HepG2 (cell line): ENCODE measurements at regions not wholly inside any gene's neighbourhood (a gene's known extent, or its start where the extent isn't known, plus 50 kb on each side); places are given as distances from the start of the nearest gene placed in this dataset.

Source experiments
- ATAC-seq: fragments of 200-7000 bp; cut with Tn5 transposase; 3 replicates; pipeline ENCODE4 v1.9.1; 2020; ENCODE audit warnings: mild to moderate bottlenecking, moderate library complexity
- BruUV-seq: library from RNA; stranded (reverse); fragments of 400-500 nt; replicated peaks from 2 replicates; lab custom pipeline; 2021; lab: Mats Ljungman, UMichigan
- CTCF ChIA-PET: fragments of 300-600 bp; formaldehyde crosslinking; extraction: SDS; loops from one replicate; lab custom pipeline; 2021; ENCODE audit warnings: low total read pairs, inconsistent platforms, low intra/inter-chr PET ratio; lab: Yijun Ruan, JAX
- POLR2A ChIA-PET: fragments of 350-600 bp; sonication (Branson Sonifier 250); formaldehyde crosslinking; loops from one replicate; lab custom pipeline; 2020; ENCODE audit warnings: antibody characterized with exemption, inconsistent platforms; lab: Yijun Ruan, JAX
- DNase-seq: peaks from one replicate; pipeline ENCODE4 v3.0.0-alpha.2; 2015; ENCODE audit warnings: low spot score
- FAIRE-seq: peaks from 3 replicates; lab custom pipeline; 2011; peaks lifted over from hg19 to GRCh38; lab: Jason Lieb, UNC
- H2AFZ ChIP-seq: one replicate; pipeline ENCODE4 v1.6.1; 2011; ENCODE audit warnings: low read length, inconsistent platforms
- H3K27ac ChIP-seq: fragments of 300-600 bp; 3 replicates; pipeline ENCODE4 v1.8.0; 2011; ENCODE audit warnings: mixed run types, mild to moderate bottlenecking, mixed read lengths, low read length, inconsistent platforms; ENCODE audit not compliant: insufficient read depth; ENCODE audit errors: extremely low read length
- H3K27me3 ChIP-seq, 2 experiments: fragments of 200-600 bp in 1 of 2; 2 replicates in 1 of 2; 3 replicates in 1 of 2; pipeline versions ENCODE4 v1.6.0 to v1.8.0; 2011; ENCODE audit warnings: low read length in 2 of 2, mild to moderate bottlenecking in 2 of 2, moderate library complexity in 2 of 2, inconsistent platforms in 1 of 2; ENCODE audit not compliant: insufficient read depth in 2 of 2, control insufficient read depth in 1 of 2
- H3K36me3 ChIP-seq, 2 experiments: fragments of 200-600 bp in 1 of 2; replicated peaks in 1 of 2; 2 replicates in 1 of 2; 3 replicates in 1 of 2; pipeline versions ENCODE4 v1.5.1 to v1.8.0; 2011; ENCODE audit warnings: low read length in 2 of 2, inconsistent platforms in 1 of 2; ENCODE audit not compliant: insufficient read depth in 2 of 2, control insufficient read depth in 1 of 2
- H3K4me1 ChIP-seq: 2 replicates; pipeline ENCODE4 v1.5.1; 2012; ENCODE audit warnings: low read length, inconsistent platforms; ENCODE audit not compliant: insufficient read depth
- H3K4me2 ChIP-seq: 2 replicates; pipeline ENCODE4 v1.6.0; 2011; ENCODE audit warnings: low read depth, low read length, inconsistent platforms
- H3K4me3 ChIP-seq, 3 experiments: fragments of 200-600 bp in 1 of 3; sonication (generic), shearing (Covaris generic) in 1 of 3; replicated peaks in 1 of 3; 2 replicates each; pipeline ENCODE4 v1.5.1; 2011 to 2016; ENCODE audit warnings: low read length in 3 of 3, inconsistent platforms in 2 of 3, low read depth in 2 of 3, mild to moderate bottlenecking in 2 of 3, control low read depth in 1 of 3, mixed read lengths in 1 of 3; ENCODE audit not compliant: insufficient read depth in 1 of 3
- H3K79me2 ChIP-seq: one replicate; pipeline ENCODE4 v1.6.1; 2011; ENCODE audit warnings: low read length, inconsistent platforms; ENCODE audit not compliant: insufficient read depth
- H3K9ac ChIP-seq: 2 replicates; pipeline ENCODE4 v1.6.0; 2011; ENCODE audit warnings: mild to moderate bottlenecking, low read depth, low read length, inconsistent platforms; ENCODE audit not compliant: insufficient read depth
- H3K9me3 ChIP-seq: 2 replicates; pipeline ENCODE4 v1.5.1; 2012; ENCODE audit warnings: mild to moderate bottlenecking, low read length
- H4K20me1 ChIP-seq: 2 replicates; pipeline ENCODE4 v1.6.0; 2011; ENCODE audit warnings: inconsistent platforms, mild to moderate bottlenecking, low read length, moderate library complexity; ENCODE audit not compliant: insufficient read depth
- DMAP1 ChIP-seq: IDR thresholded peaks from 2 replicates; pipeline ENCODE4 v1.6.1; 2016
- IRF2 ChIP-seq: IDR thresholded peaks from 2 replicates; pipeline ENCODE4 v1.6.1; 2018; ENCODE audit warnings: missing genetic modification reagents, missing compliant biosample characterization
- MAFG ChIP-seq: sonication (generic); formaldehyde crosslinking; IDR thresholded peaks from 2 replicates; pipeline ENCODE4 v1.5.1; 2020; ENCODE audit warnings: mild to moderate bottlenecking, missing genetic modification reagents
- PRDM4 ChIP-seq: sonication (generic); formaldehyde crosslinking; IDR thresholded peaks from 2 replicates; pipeline ENCODE4 v1.9.0; 2021; ENCODE audit warnings: missing genetic modification reagents, borderline replicate concordance
- SALL1 ChIP-seq: sonication (generic); formaldehyde crosslinking; IDR thresholded peaks from 2 replicates; pipeline ENCODE4 v1.8.0; 2022; ENCODE audit warnings: mild to moderate bottlenecking, missing genetic modification reagents
- YEATS2 ChIP-seq: sonication (generic); formaldehyde crosslinking; IDR thresholded peaks from 2 replicates; pipeline ENCODE4 v1.4.0; 2020; ENCODE audit warnings: missing genetic modification reagents, borderline replicate concordance
- ZFP91 ChIP-seq: sonication (generic); formaldehyde crosslinking; IDR thresholded peaks from 2 replicates; pipeline ENCODE4 v1.9.0; 2022; ENCODE audit warnings: missing genetic modification reagents, mild to moderate bottlenecking, borderline replicate concordance
- ZNF280B ChIP-seq: sonication (generic); formaldehyde crosslinking; IDR thresholded peaks from 2 replicates; pipeline ENCODE4 v1.5.0; 2020; ENCODE audit warnings: missing genetic modification reagents, mild to moderate bottlenecking, borderline replicate concordance
- ZNF3 ChIP-seq: IDR thresholded peaks from 2 replicates; pipeline ENCODE4 v1.7.0; 2017; ENCODE audit warnings: inconsistent platforms
- ZNF367 ChIP-seq: sonication (generic); formaldehyde crosslinking; IDR thresholded peaks from 2 replicates; pipeline ENCODE4 v1.4.0; 2020; ENCODE audit warnings: missing genetic modification reagents, borderline replicate concordance
- ZNF549 ChIP-seq: sonication (generic); formaldehyde crosslinking; IDR thresholded peaks from 2 replicates; pipeline ENCODE4 v1.5.0; 2020; ENCODE audit warnings: missing genetic modification reagents
- ZNF709 ChIP-seq: sonication (generic); formaldehyde crosslinking; IDR thresholded peaks from 2 replicates; pipeline ENCODE4 v1.5.0; 2020; ENCODE audit warnings: mild to moderate bottlenecking, missing genetic modification reagents
- ZNF724P ChIP-seq: sonication (generic); formaldehyde crosslinking; IDR thresholded peaks from 2 replicates; pipeline ENCODE4 v1.8.0; 2022; ENCODE audit warnings: missing genetic modification reagents, borderline replicate concordance
- ZNF737 ChIP-seq: sonication (generic); formaldehyde crosslinking; IDR thresholded peaks from 2 replicates; pipeline ENCODE4 v1.5.0; 2020; ENCODE audit warnings: missing genetic modification reagents, mild to moderate bottlenecking, borderline replicate concordance
- ZNF839 ChIP-seq: sonication (generic); formaldehyde crosslinking; IDR thresholded peaks from 2 replicates; pipeline ENCODE4 v1.4.0; 2020; ENCODE audit warnings: missing genetic modification reagents, mild to moderate bottlenecking, borderline replicate concordance
- WGBS: methylation state at CpG from one replicate; pipeline ENCODE4 v1.1.6; 2017; ENCODE audit warnings: low lambda C conversion rate; 5-methylcytosine and 5-hydroxymethylcytosine counted together
- in situ Hi-C: cut with HindIII; loops from 2 replicates; pipeline ENCODE4 v1.10.0; 2017; ENCODE audit warnings: low pct_unique_long_range_greater_than_20kb; ENCODE audit not compliant: extremely low pct_ligation_motif_present
- intact Hi-C: fragments of 100-400 bp; cut with micrococcal nuclease; formaldehyde crosslinking; loops from one replicate; pipeline ENCODE4 v1.10.0; 2022; ENCODE audit not compliant: unreplicated experiment

- WGBS = 2% methylated on average over 4 of the region's 4 CpGs
- POLR2A ChIA-PET = no interaction called here
Measured at GRCh38 chr17:63041251-63041650, 75.2 kb downstream of the TANC2 start.

GRCh38 chr17:63041722-63042121, 75.7 kb downstream of the TANC2 start:
- no peaks in the 10 kb centered on the region for H3K4me1 ChIP-seq
- 33% methylated on average over 2 of the region's 2 CpGs for WGBS
- H3K4me2 ChIP-seq = no peak overlapping the region
- no peak overlapping the region for H3K27ac ChIP-seq
- no peak overlapping the region for H3K9ac ChIP-seq
- H3K79me2 ChIP-seq = no peaks in the 10 kb centered on the region
- H3K36me3 ChIP-seq = no peaks in the 10 kb centered on the region
- ChIA-PET CTCF (no interaction called here), POLR2A (no interaction called here)
- FAIRE-seq (no peak), ATAC-seq (no peak), DNase-seq (no peak)
- H3K9me3 ChIP-seq = no peaks in the 10 kb centered on the region
- BruUV-seq = no TSS peak
- no peaks in the 10 kb centered on the region; a peak in 1 of 5 replicates for H3K27me3 ChIP-seq
- no peaks in the 10 kb centered on the region for H4K20me1 ChIP-seq
- no peak overlapping the region for H3K4me3 ChIP-seq
- H2AFZ ChIP-seq = no peak overlapping the region
- in situ Hi-C loops (no loop called here), intact Hi-C loops (no loop called here)
- TF ChIP-seq ZNF737 (CRISPR knock-in tag) (no peak), ZNF3 (CRISPR knock-in tag) (no peak), ZFP91 (CRISPR knock-in tag) (no peak), DMAP1 (CRISPR knock-in tag) (no peak), MAFG (CRISPR knock-in tag) (no peak), ZNF280B (CRISPR knock-in tag) (no peak), ZNF367 (no peak), ZNF839 (CRISPR knock-in tag) (no peak), YEATS2 (CRISPR knock-in tag) (no peak), ZNF724P (no peak), SALL1 (CRISPR knock-in tag) (no peak), PRDM4 (CRISPR knock-in tag) (no peak), ZNF709 (no peak)
- TF ChIP-seq, all 625 proteins: peak for 0

More at GRCh38 chr17:63041251-63041650, 75.2 kb downstream of the TANC2 start:
- no peaks in the 10 kb centered on the region for H3K36me3 ChIP-seq
- in situ Hi-C loops (no loop called here), intact Hi-C loops (no loop called here)
- H3K9me3 ChIP-seq = no peaks in the 10 kb centered on the region
- no peak for ATAC-seq
- TF ChIP-seq ZNF549 = no peak
- TF ChIP-seq IRF2 (CRISPR knock-in tag) = no peak
- TF ChIP-seq, all 625 proteins: peak for 0
- DNase-seq (no peak), FAIRE-seq (no peak)
- no peaks in the 10 kb centered on the region for H4K20me1 ChIP-seq
- H3K4me2 ChIP-seq = no peak overlapping the region
- H2AFZ ChIP-seq = no peak overlapping the region
- no peak overlapping the region for H3K9ac ChIP-seq
- CTCF ChIA-PET = no interaction called here
- no TSS peak for BruUV-seq
- H3K27ac ChIP-seq = no peak overlapping the region
- no peak overlapping the region for H3K4me3 ChIP-seq
- no peaks in the 10 kb centered on the region; a peak in 1 of 5 replicates for H3K27me3 ChIP-seq
- no peaks in the 10 kb centered on the region for H3K4me1 ChIP-seq
- H3K79me2 ChIP-seq = no peaks in the 10 kb centered on the region
